H1 (cell line): ENCODE measurements at regions not wholly inside any gene's neighbourhood (a gene's known extent, or its start where the extent isn't known, plus 50 kb on each side); places are given as distances from the start of the nearest gene placed in this dataset.

Source experiments
- CTCF ChIA-PET: fragments of 300-600 bp; sonication (Branson Sonifier 250); formaldehyde crosslinking; loops from one replicate; lab custom pipeline; 2021; ENCODE audit not compliant: partially characterized antibody; lab: Charles Lee
- POLR2A ChIA-PET: fragments of 300-600 bp; sonication (Branson Sonifier 250); formaldehyde crosslinking; loops from one replicate; lab custom pipeline; 2021; ENCODE audit warnings: inconsistent platforms; ENCODE audit not compliant: partially characterized antibody; lab: Charles Lee
- DNase-seq, 2 experiments: peaks; one replicate each; pipeline versions ENCODE4 v3.0.0 to v3.0.0-alpha.2; 2010 to 2022; ENCODE audit warnings: low spot score in 2 of 2, low read depth in 1 of 2, mixed read lengths in 1 of 2
- FAIRE-seq: peaks from 2 replicates; lab custom pipeline; 2011; peaks lifted over from hg19 to GRCh38; lab: Jason Lieb, UNC
- H2AFZ ChIP-seq: 2 replicates; pipeline ENCODE4 v1.8.1; 2012; ENCODE audit warnings: low read length, inconsistent platforms
- H2AK5ac ChIP-seq: 2 replicates; pipeline ENCODE4 v1.6.1; 2013; ENCODE audit warnings: low read depth, low read length
- H2BK120ac ChIP-seq: replicated peaks from 2 replicates; pipeline ENCODE3; 2013; ENCODE audit warnings: low read depth, low read length, inconsistent platforms
- H2BK12ac ChIP-seq: 2 replicates; pipeline ENCODE4 v1.6.1; 2013; ENCODE audit warnings: low read depth, low read length
- H2BK15ac ChIP-seq: 2 replicates; pipeline ENCODE4 v1.6.1; 2013; ENCODE audit warnings: low read length
- H2BK20ac ChIP-seq: 2 replicates; pipeline ENCODE4 v1.6.1; 2013; ENCODE audit warnings: low read length
- H2BK5ac ChIP-seq: 2 replicates; pipeline ENCODE4 v1.6.1; 2013; ENCODE audit warnings: low read depth, low read length
- H3K14ac ChIP-seq: 2 replicates; pipeline ENCODE4 v1.6.1; 2013; ENCODE audit warnings: inconsistent platforms; ENCODE audit not compliant: insufficient read length
- H3K18ac ChIP-seq: 2 replicates; pipeline ENCODE4 v1.6.1; 2013; ENCODE audit warnings: low read length; ENCODE audit errors: extremely low read depth
- H3K23ac ChIP-seq: 2 replicates; pipeline ENCODE4 v1.6.1; 2013; ENCODE audit warnings: inconsistent platforms; ENCODE audit not compliant: insufficient read length
- H3K23me2 ChIP-seq: 2 replicates; pipeline ENCODE4 v1.6.1; 2013; ENCODE audit warnings: low read depth, low read length
- H3K27ac ChIP-seq: 2 replicates; pipeline ENCODE4 v1.6.1; 2011; ENCODE audit warnings: low read depth, low read length, inconsistent platforms
- H3K27me3 ChIP-seq, 4 experiments: replicated peaks in 1 of 4; 1 replicate in 1 of 4; 2 replicates in 3 of 4; pipeline versions ENCODE4 v1.6.1 to v1.8.1; 2011 to 2013; ENCODE audit warnings: low read length in 3 of 4, mild to moderate bottlenecking in 3 of 4, inconsistent platforms in 2 of 4, mixed read lengths in 2 of 4, moderate library complexity in 1 of 4; ENCODE audit not compliant: control insufficient read depth in 3 of 4, insufficient read depth in 3 of 4; ENCODE audit errors: extremely low read depth in 1 of 4
- H3K36me3 ChIP-seq, 4 experiments: 2 replicates each; pipeline versions ENCODE4 v1.6.1 to v1.8.1; 2011 to 2013; ENCODE audit warnings: mild to moderate bottlenecking in 4 of 4, low read length in 3 of 4, moderate library complexity in 2 of 4, control low read depth in 1 of 4, inconsistent platforms in 1 of 4; ENCODE audit not compliant: insufficient read depth in 4 of 4, control insufficient read depth in 2 of 4
- H3K4ac ChIP-seq: replicated peaks from 2 replicates; pipeline ENCODE3; 2013; ENCODE audit warnings: low read length, low read depth, mixed read lengths, inconsistent platforms; ENCODE audit not compliant: insufficient read length
- H3K4me1 ChIP-seq, 4 experiments: replicated peaks in 1 of 4; 1 replicate in 1 of 4; 2 replicates in 3 of 4; pipeline versions ENCODE4 v1.6.1 to v1.8.1; 2011 to 2013; ENCODE audit warnings: low read length in 3 of 4, inconsistent platforms in 2 of 4, mixed read lengths in 1 of 4; ENCODE audit not compliant: insufficient read depth in 4 of 4, control insufficient read depth in 3 of 4
- H3K4me2 ChIP-seq, 2 experiments: 2 replicates each; pipeline versions ENCODE4 v1.6.1 to v1.8.1; 2011 to 2013; ENCODE audit warnings: low read depth in 2 of 2, low read length in 2 of 2, control low read depth in 1 of 2, inconsistent platforms in 1 of 2, mild to moderate bottlenecking in 1 of 2; ENCODE audit not compliant: insufficient read depth in 1 of 2
- H3K4me3 ChIP-seq, 4 experiments: fragments of 200-600, 300-600 bp in 1 of 4; sonication (generic), shearing (Covaris generic), sonication (Bioruptor Twin) in 1 of 4; 2 replicates each; pipeline versions ENCODE4 v1.5.1 to v1.8.1; 2011 to 2016; ENCODE audit warnings: low read length in 4 of 4, low read depth in 3 of 4, control low read depth in 2 of 4, inconsistent platforms in 2 of 4, mild to moderate bottlenecking in 2 of 4, mixed read lengths in 1 of 4, moderate library complexity in 1 of 4; ENCODE audit not compliant: insufficient read depth in 2 of 4; ENCODE audit errors: extremely low read depth in 1 of 4
- H3K56ac ChIP-seq: replicated peaks from 2 replicates; pipeline ENCODE3; 2013; ENCODE audit warnings: low read depth, mild to moderate bottlenecking, mixed read lengths, low read length, inconsistent platforms; ENCODE audit not compliant: insufficient read length
- H3K79me1 ChIP-seq: 2 replicates; pipeline ENCODE4 v1.6.1; 2013; ENCODE audit warnings: low read depth, low read length, control low read depth
- H3K79me2 ChIP-seq, 2 experiments: 2 replicates each; pipeline versions ENCODE4 v1.6.1 to v1.8.1; 2012 to 2013; ENCODE audit warnings: low read length in 2 of 2, mild to moderate bottlenecking in 2 of 2, inconsistent platforms in 1 of 2; ENCODE audit not compliant: insufficient read depth in 2 of 2, control insufficient read depth in 1 of 2
- H3K9ac ChIP-seq, 4 experiments: replicated peaks in 1 of 4; 1 replicate in 1 of 4; 2 replicates in 3 of 4; pipeline versions ENCODE4 v1.6.1 to v1.8.1; 2011 to 2013; ENCODE audit warnings: low read depth in 3 of 4, low read length in 3 of 4, control low read depth in 2 of 4, mild to moderate bottlenecking in 2 of 4, moderate library complexity in 2 of 4, inconsistent platforms in 1 of 4; ENCODE audit errors: extremely low read depth in 1 of 4
- H3K9me3 ChIP-seq, 2 experiments: 2 replicates each; pipeline versions ENCODE4 v1.6.1 to v1.8.1; 2012 to 2013; ENCODE audit warnings: mild to moderate bottlenecking in 2 of 2, moderate library complexity in 2 of 2, control low read depth in 1 of 2, inconsistent platforms in 1 of 2, low read depth in 1 of 2, low read length in 1 of 2, mixed read lengths in 1 of 2; ENCODE audit not compliant: insufficient read depth in 2 of 2
- H4K20me1 ChIP-seq, 2 experiments: replicated peaks in 1 of 2; 2 replicates each; pipeline versions ENCODE3 to v1.8.1; 2011 to 2013; ENCODE audit warnings: inconsistent platforms in 2 of 2, low read length in 2 of 2, mild to moderate bottlenecking in 1 of 2; ENCODE audit not compliant: insufficient read depth in 2 of 2, control insufficient read depth in 1 of 2
- H4K5ac ChIP-seq: 2 replicates; pipeline ENCODE4 v1.6.1; 2013; ENCODE audit warnings: low read length, low read depth, mixed read lengths, inconsistent platforms; ENCODE audit not compliant: insufficient read length
- H4K8ac ChIP-seq: 2 replicates; pipeline ENCODE4 v1.8.0; 2013; ENCODE audit warnings: mild to moderate bottlenecking, moderate library complexity, low read length, inconsistent platforms; ENCODE audit not compliant: insufficient read depth; ENCODE audit errors: extremely low read depth
- H4K91ac ChIP-seq: replicated peaks from 2 replicates; pipeline ENCODE3; 2013; ENCODE audit warnings: low read length, mixed read lengths, inconsistent platforms; ENCODE audit not compliant: insufficient read length
- EP300 ChIP-seq, 2 experiments: IDR thresholded peaks; 1 replicate in 1 of 2; 2 replicates in 1 of 2; pipeline ENCODE4 v1.6.1; 2011 to 2012; ENCODE audit warnings: low read depth in 2 of 2, low read length in 2 of 2, mild to moderate bottlenecking in 2 of 2, borderline replicate concordance in 1 of 2, inconsistent platforms in 1 of 2, moderate library complexity in 1 of 2
- GABPA ChIP-seq: IDR thresholded peaks from 2 replicates; pipeline ENCODE4 v1.6.1; 2011; ENCODE audit warnings: mild to moderate bottlenecking, low read length, moderate library complexity, borderline replicate concordance; ENCODE audit not compliant: insufficient read depth
- POLR2AphosphoS5 ChIP-seq: IDR thresholded peaks from 2 replicates; pipeline ENCODE4 v1.6.1; 2011; ENCODE audit warnings: low read depth, low read length
- WGBS, 2 experiments: shearing (Covaris generic) in 1 of 2; methylation state at CpG; one replicate each; pipeline versions ENCODE4 v1.1.6 to v1.1.7; 2013 to 2015; ENCODE audit warnings: low lambda C conversion rate in 2 of 2, mixed read lengths in 2 of 2, inconsistent platforms in 1 of 2, low coverage in 1 of 2, missing lambda C conversion rate in 1 of 2; ENCODE audit not compliant: insufficient replicate concordance in 2 of 2, insufficient coverage in 1 of 2, insufficient read length in 1 of 2; ENCODE audit errors: extremely low coverage in 1 of 2, missing lambda C conversion rate in 1 of 2; 5-methylcytosine and 5-hydroxymethylcytosine counted together

GRCh38 chr12:86748894-86749293, 492.7 kb upstream of the MGAT4C start:
- Histone ChIP-seq H3K18ac (no peak overlapping the region), H2BK12ac (no peak overlapping the region), H3K36me3 (no peaks in the 10 kb centered on the region), H4K8ac (no peak overlapping the region), H2BK20ac (no peak overlapping the region), H2BK5ac (no peak overlapping the region), H2AK5ac (no peak overlapping the region), H3K23me2 (no peaks in the 10 kb centered on the region), H3K27ac (no peak overlapping the region), H3K79me2 (no peaks in the 10 kb centered on the region), H3K14ac (no peak overlapping the region), H3K9ac (no peak overlapping the region), H2BK15ac (no peak overlapping the region), H2BK120ac (no peak overlapping the region), H3K4me1 (no peaks in the 10 kb centered on the region), H2AFZ (no peak overlapping the region), H3K23ac (no peak overlapping the region), H3K4me3 (no peak overlapping the region), H4K20me1 (no peaks in the 10 kb centered on the region), H4K5ac (no peak overlapping the region), H3K27me3 (no peaks in the 10 kb centered on the region), H3K56ac (no peak overlapping the region), H3K79me1 (no peaks in the 10 kb centered on the region), H3K4me2 (no peak overlapping the region), H3K4ac (no peak overlapping the region), H4K91ac (no peak overlapping the region), H3K9me3 (no peaks in the 10 kb centered on the region)
- no peak for FAIRE-seq
- 92% methylated on average over 2 of the region's 2 CpGs; no CpG with 5 or more reads in 1 of the 2 experiments for WGBS, 2 experiments
- CTCF ChIA-PET: no interaction called here
- POLR2A ChIA-PET: no interaction called here
- DNase-seq: no peak
- TF ChIP-seq GABPA: no peak
- TF ChIP-seq EP300 (IDR thresholded peaks at IDR 0.05; ENCODE audit: borderline replicate concordance in 1 of 2, low read depth in 2 of 2, low read length in 2 of 2): no peak
- no peak for TF ChIP-seq POLR2AphosphoS5
